GM19328 (cell line): ENCODE measurements at regions not wholly inside any gene's neighbourhood (a gene's known extent, or its start where the extent isn't known, plus 50 kb on each side); places are given as distances from the start of the nearest gene placed in this dataset.
A peak's percentile ranks its signal among the peaks of the same experiment; 100 is the strongest.

Source experiments
- ATAC-seq: cut with Tn5 transposase; IDR thresholded peaks from one replicate; pipeline ENCODE4 v1.9.1; 2021; ENCODE audit warnings: mild to moderate bottlenecking, moderate library complexity; ENCODE audit not compliant: unreplicated experiment

DNA sequence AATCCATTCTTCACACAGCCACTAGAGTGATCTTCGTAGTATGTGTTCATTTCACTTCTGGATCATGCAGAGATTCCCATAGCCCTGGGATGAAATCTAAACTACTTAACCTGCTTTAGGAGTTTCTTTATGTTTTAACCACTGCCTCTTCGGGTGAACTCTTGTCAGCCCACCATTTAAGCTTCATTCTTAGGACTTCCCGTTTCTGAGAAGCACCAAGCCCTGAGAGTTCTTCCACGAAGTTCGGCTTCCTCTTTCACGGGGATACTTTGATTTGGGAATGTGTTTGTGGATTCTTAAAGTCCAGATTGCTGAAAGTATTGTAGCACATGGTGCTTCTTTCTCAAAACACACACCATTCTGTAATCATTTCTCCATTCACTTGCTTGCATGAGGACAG lies 205.0 kb downstream of the UBE2E3 start:
- ATAC-seq, result no peak

DNA sequence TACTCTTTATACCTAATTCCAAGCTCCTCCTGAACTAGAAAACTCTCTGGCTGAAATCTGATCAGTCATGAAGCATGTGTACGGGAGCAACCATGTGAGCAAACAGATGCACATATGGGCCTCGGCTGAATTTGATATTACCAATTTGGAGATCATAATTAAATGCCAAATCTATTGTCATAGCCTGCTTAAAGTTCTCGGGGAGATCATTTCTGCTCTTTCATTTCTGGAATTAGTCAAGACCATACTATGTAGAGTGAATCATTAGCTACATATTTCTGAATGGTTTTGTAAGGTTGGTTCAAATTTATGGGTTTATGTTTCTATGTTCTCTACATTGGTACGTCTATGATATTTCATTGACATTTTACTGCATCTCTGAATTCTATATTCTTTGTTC lies 205.5 kb downstream of the UBE2E3 start:
- ATAC-seq, result no peak

DNA sequence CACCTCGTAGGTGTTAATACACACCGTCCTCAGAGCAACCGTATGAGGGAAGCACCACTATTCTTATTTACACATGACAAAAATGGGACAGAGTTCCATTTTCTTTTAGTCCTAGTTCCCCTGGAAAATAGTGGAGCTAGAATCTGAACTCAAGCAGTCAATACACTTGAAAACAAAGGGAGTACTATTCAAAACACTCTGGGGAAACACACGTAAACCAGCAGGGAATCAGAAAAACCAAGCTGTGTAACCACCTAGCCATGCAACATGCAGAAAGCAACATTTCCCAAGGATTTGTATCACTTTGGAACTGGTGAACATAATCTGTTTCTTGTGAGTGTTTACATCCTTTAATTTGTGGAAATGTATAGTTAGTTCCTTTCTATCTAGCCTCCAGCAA lies 208.2 kb downstream of the UBE2E3 start:
- ATAC-seq, result no peak

DNA sequence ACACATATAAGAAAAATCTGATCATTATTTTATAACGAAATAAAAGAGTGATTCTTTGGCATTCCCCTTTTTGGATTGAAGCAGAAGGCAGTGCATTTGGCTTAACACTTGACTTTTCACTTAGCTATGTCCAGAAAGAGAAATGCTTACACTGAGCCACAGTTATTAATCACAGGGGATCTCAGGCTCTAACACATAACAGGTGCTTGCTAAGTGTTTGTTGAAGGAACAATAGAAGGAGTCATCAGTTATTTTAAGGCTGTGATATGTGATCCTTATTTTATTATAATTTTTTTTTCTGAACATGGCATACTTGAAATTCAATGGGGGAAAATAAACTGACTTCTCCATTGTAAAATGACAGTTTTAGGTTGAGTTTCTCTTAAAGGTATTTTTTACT lies 209.5 kb downstream of the UBE2E3 start:
- no peak for ATAC-seq

DNA sequence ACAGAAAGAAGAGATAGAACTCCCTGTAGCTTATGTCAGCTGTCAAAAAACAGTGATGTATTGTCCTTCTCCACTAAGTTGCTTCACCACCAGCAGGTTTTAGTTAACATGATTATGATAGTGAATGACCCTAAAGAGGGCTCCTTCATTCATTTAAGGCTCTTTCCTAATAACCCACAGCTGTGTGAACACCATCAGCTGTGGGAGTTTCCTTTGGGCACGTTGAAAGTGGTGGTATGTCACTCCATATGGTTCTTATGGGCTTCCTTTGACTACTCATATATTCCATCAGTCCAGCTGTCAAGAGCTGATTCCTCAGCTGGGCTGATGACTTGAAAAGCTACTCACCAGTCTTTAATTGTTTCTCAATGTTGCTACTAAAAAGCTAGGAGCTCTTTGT lies 210.3 kb downstream of the UBE2E3 start:
- no peak for ATAC-seq

DNA sequence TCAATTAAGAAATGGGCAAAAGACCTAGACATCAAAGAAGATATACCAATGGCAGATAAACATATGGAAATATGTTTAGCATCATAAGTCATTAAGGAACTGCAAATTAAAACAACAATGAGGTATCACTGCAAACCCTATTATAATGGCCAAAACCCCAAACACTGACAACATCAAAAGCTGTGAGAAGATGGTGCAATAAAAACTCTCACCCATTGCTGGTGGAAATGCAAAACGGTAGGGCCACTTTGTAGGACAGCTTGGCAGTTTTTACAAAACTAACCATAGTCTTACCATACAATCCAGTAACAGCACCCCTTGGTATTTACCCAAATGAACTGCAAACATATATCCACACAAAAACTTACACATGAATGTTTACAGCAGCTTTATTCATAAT lies 213.1 kb downstream of the UBE2E3 start:
- ATAC-seq, result no peak

DNA sequence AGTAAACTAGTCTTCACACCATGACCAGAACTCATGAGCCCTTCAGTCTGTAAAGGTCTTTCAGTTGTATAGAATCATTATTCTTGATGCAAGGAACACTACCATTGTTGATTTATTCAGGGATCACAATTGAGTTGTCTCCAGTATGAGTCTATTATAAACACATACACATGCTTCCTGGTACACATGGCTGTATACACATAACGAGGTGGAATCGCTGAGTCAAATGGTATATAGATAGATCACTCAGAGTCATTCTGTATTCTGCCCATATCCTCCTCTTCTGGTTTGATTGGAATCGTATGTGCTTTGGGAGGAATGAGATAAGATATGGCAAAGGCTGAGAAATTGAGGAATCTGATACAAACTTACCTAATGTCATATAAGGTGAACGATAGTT lies 216.0 kb downstream of the UBE2E3 start:
- ATAC-seq, result no peak

DNA sequence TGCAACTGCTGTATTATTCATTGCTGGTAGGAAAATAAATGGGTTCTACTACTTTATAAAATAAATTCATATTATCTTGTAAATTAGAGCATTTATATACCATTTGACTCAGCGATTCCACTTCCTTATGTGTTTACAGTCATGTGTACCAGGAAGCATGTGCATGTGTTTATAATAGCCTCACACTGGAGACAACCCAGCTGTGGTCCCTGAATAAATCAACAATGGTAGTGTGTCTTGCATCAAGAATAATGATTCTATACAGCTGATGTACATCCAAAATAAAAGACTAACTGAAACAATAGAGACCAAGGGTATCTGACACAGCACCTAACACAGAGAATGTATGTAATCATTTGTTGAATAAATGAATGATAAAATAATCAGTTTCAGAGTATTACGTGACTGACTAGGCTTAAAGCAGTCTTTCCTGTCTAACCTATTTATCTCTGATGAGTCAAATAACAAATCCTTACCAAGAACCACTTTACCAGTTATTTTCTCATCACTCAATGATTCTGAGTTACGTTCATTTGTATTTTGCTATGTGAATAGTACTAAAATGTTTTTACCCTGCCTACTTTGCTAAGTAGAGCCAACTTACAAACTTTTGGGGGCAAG lies 216.8 kb downstream of the UBE2E3 start:
- ATAC-seq, result no peak

DNA sequence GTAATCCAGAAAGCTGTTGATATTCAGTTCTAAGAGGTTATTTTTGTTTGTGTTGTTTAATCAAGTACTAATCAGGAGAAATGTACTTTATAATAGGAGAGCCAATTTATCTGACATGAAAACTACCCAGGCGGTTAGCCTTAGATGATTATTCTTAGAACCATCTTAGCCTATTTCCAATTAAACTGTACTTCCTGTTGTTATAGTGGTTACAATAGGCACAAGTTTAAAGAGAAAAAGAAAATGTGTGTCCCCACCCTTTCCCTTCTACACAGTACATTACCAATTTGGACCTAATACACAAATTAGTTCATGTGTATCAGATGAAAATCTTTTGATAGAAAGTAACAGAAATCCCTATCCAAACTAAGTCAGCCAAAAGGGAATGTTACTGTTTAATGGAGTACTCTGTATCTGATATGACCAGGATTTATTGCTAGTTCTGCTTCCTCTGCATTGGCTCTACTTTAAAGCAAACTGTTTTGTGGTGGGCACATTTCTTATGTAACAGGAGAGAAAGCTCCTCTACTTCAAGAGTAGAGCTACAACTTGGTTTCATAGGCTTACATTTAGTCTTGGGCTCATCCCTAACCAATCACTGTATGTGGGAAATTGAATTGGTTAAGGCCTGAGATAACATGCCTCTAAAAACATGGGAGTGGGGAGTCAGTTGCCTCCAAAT lies 217.9 kb downstream of the UBE2E3 start:
- no peak for ATAC-seq

DNA sequence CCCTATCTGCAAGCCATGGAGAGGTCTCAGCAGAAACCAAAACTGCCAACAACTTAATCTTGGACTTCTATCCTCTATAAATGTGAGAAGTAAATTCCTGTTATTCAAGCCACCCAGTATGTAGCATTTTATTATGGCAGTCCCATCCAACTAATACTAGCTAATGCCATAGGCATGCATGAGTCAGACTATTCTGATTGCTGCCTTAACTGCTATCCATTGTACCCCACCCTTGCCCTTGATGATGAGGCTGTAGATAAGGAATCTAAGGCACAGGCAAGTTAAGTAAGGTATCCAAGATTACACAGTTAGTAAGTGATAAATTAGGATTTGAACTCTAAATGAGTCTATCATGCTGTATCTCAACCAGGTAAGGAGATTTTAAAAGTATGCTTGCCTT lies 223.0 kb downstream of the UBE2E3 start:
- ATAC-seq, result no peak

DNA sequence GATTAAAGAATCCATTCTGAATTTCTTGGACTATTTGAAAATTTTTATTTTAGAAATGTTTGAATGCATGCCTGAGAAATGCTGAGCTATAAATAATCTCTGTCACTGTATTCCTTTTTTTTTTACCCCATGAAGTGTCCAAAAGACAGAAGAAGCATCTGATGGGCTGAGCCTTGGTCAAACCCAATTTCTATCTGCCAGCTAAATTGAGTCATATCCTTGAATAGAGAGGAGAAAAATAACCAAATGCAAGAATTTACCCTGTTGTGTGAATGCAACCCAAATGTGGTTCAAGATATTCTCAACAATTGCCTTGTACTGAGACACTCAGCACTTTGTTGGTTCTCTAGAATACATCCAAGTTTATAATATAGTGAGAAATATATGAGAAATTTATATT lies 223.5 kb downstream of the UBE2E3 start:
- ATAC-seq, result no peak

DNA sequence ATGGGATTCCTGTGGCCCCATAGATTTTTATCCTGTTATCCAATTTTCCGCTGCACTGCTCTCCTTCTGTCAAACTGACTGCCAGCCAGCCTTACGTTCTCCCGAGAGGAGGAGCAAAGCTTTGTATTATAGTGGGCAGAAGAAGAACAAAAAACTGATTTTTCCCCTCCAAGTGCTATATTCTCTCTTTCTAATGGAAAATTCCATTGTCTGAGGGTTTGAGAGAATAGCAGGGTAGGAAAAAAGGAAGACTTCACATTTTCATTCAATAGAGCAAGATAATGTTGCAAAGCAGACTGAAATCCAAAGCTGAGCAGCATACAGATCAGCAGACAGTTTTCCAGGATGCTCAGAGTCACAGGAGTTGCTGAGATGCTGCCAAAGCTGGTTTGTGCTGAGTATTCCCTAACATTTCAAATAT lies 238.0 kb downstream of the UBE2E3 start:
- no peak for ATAC-seq

DNA sequence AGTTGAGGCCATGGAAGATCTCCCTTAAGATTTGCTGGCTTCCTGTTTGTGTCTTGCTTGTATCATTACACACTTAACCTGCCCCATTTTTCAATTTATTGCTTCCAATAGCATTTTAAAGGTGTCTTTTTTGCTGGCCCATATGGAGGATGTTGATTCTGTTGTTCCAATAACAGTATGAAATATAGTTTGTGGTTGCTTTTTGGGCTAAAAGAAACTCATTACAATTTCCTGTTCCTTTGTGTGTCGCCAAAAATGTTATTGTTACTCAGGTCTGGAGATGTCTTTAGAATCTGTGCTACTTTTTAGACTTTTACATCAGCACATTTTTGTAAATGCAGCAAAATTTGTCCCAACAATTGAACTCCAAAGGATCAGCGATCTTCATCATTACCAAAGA lies 234.0 kb upstream of the ITGA4 start:
- ATAC-seq, result no peak

DNA sequence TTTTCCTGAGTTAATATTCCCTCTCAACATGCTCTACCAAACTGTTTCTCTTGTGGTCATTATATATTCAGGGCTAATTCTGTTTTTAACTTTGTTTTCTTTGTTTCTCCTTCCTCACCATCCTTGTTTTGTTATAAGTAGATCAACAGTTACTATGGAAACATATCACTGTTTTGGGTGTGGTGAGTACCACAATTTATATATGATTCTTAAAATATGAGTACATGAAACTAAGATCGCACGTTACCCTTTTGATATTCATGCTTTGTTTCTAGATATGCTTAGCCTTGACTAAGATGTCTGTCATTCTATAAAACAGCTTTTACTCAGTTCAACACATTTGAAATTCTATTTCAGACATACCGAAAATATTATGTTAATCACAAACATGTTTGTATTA lies 232.3 kb upstream of the ITGA4 start:
- ATAC-seq, result no peak

DNA sequence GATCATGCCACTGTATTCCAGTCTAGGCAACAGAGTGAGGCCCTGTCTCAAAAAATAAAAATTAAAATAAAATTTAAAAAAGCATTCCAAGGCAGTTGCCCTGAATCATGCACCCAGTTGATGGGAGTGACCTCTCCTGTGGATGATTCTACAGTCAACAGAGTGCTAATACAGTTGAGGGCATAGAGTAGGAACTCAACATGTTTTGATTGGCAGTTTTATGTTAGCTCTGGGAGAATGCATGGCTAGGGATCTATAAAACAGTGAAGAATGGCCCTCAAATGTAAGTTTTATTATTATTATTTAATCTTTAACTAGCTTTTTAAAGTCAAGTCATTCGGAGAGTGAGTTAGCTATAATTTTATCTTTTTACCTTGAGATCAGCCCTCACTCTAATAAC lies 228.5 kb upstream of the ITGA4 start:
- no peak for ATAC-seq

DNA sequence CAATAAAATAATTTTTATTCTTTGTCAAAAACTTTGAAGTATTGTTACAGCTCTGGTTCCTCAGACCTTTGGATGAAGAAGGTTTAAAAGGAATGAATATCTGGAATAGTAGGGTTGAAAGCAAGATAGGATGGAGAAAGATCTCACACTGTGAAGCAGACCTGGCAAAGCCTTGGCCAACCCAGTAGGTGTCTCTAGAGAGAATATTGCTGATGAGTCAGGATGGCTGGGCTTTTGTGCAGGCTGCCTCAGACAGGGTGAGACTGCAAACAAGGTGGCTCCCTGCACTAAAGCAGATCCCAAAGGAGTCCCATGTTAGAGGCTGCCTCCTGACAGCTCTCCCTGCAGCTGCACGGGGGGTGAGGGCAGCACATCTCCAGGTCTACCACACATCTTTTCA lies 226.0 kb upstream of the ITGA4 start:
- ATAC-seq, result no peak

DNA sequence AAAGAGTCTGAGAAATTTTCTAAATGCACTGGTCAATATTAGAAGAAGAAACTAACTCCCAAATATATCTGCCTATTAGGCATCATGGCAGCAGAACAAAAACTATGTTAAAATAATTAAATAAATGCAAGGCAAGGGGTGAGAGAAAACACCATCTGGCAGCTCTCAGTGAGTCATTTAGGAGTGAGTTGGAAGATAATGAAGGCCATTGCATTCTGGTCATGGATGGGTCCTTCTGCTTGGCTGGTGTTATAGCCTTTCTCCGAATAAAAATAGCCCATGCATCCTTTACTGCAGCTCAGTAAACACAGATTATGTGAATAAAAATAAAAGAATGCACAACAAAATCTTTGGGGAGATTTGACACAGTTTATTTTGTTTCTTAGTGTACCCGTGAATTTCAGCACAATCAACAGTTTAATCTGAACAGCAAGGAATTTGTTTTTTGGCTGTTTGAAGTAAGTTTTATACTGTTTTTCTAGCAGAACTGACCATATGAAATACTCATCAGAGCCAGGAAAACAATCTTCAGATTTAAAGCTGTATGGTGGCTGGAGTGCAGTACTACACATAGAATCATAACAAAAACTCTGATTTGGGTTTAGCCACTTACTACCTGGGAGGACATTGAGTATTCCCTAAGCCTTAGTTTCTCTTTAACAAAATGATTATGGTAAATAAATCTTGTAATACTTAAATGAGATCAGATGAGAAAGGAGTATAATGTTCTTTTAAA lies 225.1 kb upstream of the ITGA4 start:
- no peak for ATAC-seq

DNA sequence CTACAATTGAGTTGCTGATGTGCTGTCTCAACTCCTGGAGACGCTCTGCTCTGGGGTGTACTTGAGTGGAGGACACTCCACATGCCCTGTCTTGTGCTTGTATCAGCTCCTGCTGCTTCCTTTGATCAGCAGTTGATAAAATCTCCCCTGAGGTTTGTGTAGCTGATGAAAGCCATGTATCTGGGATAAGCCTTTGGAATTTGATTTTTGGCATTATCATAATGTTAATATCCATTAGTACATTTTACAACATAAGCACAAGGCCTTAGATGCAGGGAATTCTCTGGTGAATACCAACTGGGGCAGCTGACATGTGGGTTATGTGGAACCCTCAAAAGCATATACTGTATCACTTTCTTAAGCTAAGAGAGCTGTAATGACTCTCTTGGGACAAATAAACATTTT lies 222.7 kb upstream of the ITGA4 start:
- no peak for ATAC-seq

DNA sequence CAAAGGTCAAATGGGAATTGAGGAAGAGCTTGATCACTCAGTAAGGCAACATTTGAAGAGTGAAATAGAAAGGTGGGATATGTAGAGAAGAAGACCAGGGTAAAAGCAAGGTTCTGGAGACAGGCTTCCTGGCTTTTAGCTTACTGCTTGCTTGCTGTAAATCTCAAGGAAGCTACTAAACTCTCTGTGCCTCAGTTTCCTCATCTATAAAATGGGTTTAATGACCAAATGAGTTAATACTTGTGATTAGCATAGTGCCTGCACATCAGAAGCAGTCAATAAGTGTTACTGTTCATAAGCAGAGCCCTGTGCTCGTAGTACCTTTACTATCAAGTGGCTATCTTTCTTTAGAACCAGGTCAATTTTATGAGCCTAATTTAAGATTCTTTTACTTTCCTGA lies 222.2 kb upstream of the ITGA4 start:
- ATAC-seq, result no peak

DNA sequence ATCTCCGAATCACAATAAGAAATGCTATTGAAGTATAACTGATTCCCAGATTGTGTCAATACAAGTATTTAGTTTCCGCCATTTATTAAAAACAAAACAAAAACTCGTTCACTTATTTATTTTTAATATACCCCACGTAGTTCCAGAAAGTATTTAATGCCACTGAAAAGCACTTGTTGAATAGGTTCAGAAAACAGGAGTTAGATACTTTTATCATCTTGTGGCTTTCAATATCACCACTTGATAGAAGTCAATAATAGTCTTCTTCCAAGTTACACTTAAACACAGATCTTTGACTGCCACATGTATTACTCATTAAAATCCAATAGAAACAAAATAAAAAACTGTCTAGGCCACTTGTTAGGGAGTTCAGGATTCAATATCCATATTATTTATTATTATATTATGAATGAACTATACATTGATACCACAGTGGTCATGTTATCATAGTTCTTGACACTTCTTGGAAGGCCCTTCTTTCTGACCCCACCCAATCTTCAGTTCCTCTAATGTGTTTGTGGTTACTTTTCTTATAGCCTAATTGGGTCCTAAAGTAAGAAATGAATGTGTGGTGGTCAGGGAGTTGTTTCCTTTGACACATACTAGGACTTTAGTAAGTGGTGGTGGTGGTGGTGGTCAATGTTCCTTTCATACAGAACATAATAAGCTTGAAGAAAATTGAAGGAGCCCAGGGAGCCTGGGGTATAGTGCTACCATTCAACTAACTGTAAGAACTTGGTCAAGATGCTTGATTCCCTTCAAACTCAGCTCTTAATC lies 221.3 kb upstream of the ITGA4 start:
- ATAC-seq, result peak; percentile 81

DNA sequence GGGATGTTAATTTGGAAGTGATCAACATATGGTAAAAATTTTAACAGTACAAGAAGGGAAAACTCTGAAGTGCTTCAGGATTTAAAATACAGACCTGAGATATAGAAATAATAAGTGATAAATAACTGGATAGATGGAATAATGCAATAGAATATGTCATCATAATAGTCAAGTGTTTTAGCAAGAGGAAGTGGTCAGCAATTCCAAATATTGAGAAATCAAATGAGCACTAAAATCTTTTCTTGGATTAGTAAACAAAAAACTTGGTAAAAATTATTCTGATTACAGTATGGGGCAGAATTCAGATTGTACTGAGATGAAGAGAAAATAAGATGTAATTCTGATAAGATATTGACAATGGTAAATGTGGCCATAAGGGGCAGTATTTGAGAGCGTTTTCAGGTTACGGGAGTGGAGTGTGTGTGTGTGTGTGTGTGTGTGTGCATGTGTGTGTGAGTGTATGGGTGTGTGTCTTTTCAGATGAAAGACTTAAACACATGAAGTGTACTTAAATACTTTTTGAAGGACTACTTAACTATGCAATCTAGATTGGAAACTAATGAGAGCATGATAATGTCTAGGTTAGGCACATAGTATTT lies 217.9 kb upstream of the ITGA4 start:
- no peak for ATAC-seq
